HUES64 (cell line): ENCODE measurements at regions not wholly inside any gene's neighbourhood (a gene's known extent, or its start where the extent isn't known, plus 50 kb on each side); places are given as distances from the start of the nearest gene placed in this dataset.

Source experiments
- H3K27ac ChIP-seq: 2 replicates; pipeline ENCODE4 v1.7.0; 2013; ENCODE audit warnings: low read depth, low read length, inconsistent platforms
- H3K27me3 ChIP-seq: 2 replicates; pipeline ENCODE4 v1.6.1; 2013; ENCODE audit warnings: mild to moderate bottlenecking, low read length; ENCODE audit not compliant: insufficient read depth
- H3K36me3 ChIP-seq: 2 replicates; pipeline ENCODE4 v1.6.1; 2013; ENCODE audit warnings: mild to moderate bottlenecking, low read length; ENCODE audit not compliant: insufficient read depth
- H3K4me1 ChIP-seq: 2 replicates; pipeline ENCODE4 v1.6.1; 2013; ENCODE audit warnings: mild to moderate bottlenecking, low read length, moderate library complexity; ENCODE audit not compliant: insufficient read depth
- H3K4me3 ChIP-seq: 2 replicates; pipeline ENCODE4 v1.5.1; 2013; ENCODE audit warnings: mild to moderate bottlenecking, low read length, moderate library complexity
- H3K9ac ChIP-seq: 2 replicates; pipeline ENCODE4 v1.6.1; 2013; ENCODE audit warnings: mild to moderate bottlenecking, low read depth, low read length
- H3K9me3 ChIP-seq: 2 replicates; pipeline ENCODE4 v1.6.1; 2013; ENCODE audit warnings: low read depth, low read length; ENCODE audit not compliant: insufficient read depth
- WGBS: fragments of 150-250, 120-280 bp; methylation state at CpG from one replicate; pipeline ENCODE4 v1.1.7; 2013; ENCODE audit warnings: missing lambda C conversion rate; 5-methylcytosine and 5-hydroxymethylcytosine counted together

- no peak overlapping the region for H3K9ac ChIP-seq
- H3K27ac ChIP-seq = no peak overlapping the region
- H3K9me3 ChIP-seq = no peaks in the 10 kb centered on the region
- WGBS = 26% methylated on average over 10 of the region's 10 CpGs
- no peaks in the 10 kb centered on the region for H3K36me3 ChIP-seq
- no peak overlapping the region for H3K4me3 ChIP-seq
- H3K27me3 ChIP-seq = no peaks in the 10 kb centered on the region
- peaks cover 4% of the 10 kb centered on the region; the same call in 1 of the 2 replicates for H3K4me1 ChIP-seq
Observed at GRCh38 chr22:34105461-34106062, 185.3 kb upstream of the LARGE1 start.

GRCh38 chr22:34108168-34108567, 187.9 kb upstream of the LARGE1 start:
- H3K9me3 ChIP-seq = no peaks in the 10 kb centered on the region
- H3K36me3 ChIP-seq = no peaks in the 10 kb centered on the region
- peaks cover 4% of the 10 kb centered on the region; the same call in 1 of the 2 replicates for H3K4me1 ChIP-seq
- H3K9ac ChIP-seq = no peak overlapping the region
- no peak overlapping the region for H3K4me3 ChIP-seq
- 94% methylated on average over 3 of the region's 3 CpGs for WGBS
- no peaks in the 10 kb centered on the region for H3K27me3 ChIP-seq
- H3K27ac ChIP-seq = no peak overlapping the region

- Histone ChIP-seq H3K27ac (no peak overlapping the region), H3K9ac (no peak overlapping the region), H3K4me1 (no peaks in the 10 kb centered on the region), H3K4me3 (no peak overlapping the region), H3K27me3 (no peaks in the 10 kb centered on the region), H3K9me3 (no peaks in the 10 kb centered on the region), H3K36me3 (no peaks in the 10 kb centered on the region)
- WGBS = 20% methylated on average over 7 of the region's 7 CpGs
Observed at GRCh38 chr22:34111210-34111824, 191.0 kb upstream of the LARGE1 start.

GRCh38 chr22:34113381-34113780, 193.1 kb upstream of the LARGE1 start:
- 95% methylated on average over 6 of the region's 6 CpGs for WGBS
- H3K9ac ChIP-seq = no peak overlapping the region
- no peak overlapping the region for H3K27ac ChIP-seq
- no peaks in the 10 kb centered on the region for H3K27me3 ChIP-seq
- no peaks in the 10 kb centered on the region for H3K36me3 ChIP-seq
- no peaks in the 10 kb centered on the region for H3K4me1 ChIP-seq
- peaks cover 8% of the 10 kb centered on the region; the same call in 1 of the 2 replicates for H3K9me3 ChIP-seq
- H3K4me3 ChIP-seq = no peak overlapping the region

- WGBS = 84% methylated on average over 2 of the region's 2 CpGs
- Histone ChIP-seq H3K36me3 (no peaks in the 10 kb centered on the region), H3K4me3 (no peak overlapping the region)
Observed at GRCh38 chr22:34114406-34114805, 194.1 kb upstream of the LARGE1 start.

GRCh38 chr22:34115722-34116121, 195.4 kb upstream of the LARGE1 start:
- H3K27ac ChIP-seq = no peak overlapping the region
- WGBS = 94% methylated on average over 2 of the region's 2 CpGs

More at GRCh38 chr22:34114406-34114805, 194.1 kb upstream of the LARGE1 start:
- Histone ChIP-seq H3K27me3 (no peaks in the 10 kb centered on the region), H3K27ac (no peak overlapping the region), H3K4me1 (no peaks in the 10 kb centered on the region), H3K9me3 (peaks cover 8% of the 10 kb centered on the region; the same call in 1 of the 2 replicates), H3K9ac (no peak overlapping the region)

GRCh38 chr22:34116126-34116525, 195.8 kb upstream of the LARGE1 start:
- H3K27me3 ChIP-seq = no peaks in the 10 kb centered on the region
- H3K36me3 ChIP-seq = no peaks in the 10 kb centered on the region
- H3K4me3 ChIP-seq = no peak overlapping the region
- H3K4me1 ChIP-seq = no peaks in the 10 kb centered on the region
- no peak overlapping the region for H3K27ac ChIP-seq
- H3K9ac ChIP-seq = no peak overlapping the region
- peaks cover 8% of the 10 kb centered on the region; the same call in 1 of the 2 replicates for H3K9me3 ChIP-seq

More at GRCh38 chr22:34115722-34116121, 195.4 kb upstream of the LARGE1 start:
- H3K4me3 ChIP-seq = no peak overlapping the region
- no peaks in the 10 kb centered on the region for H3K36me3 ChIP-seq
- peaks cover 8% of the 10 kb centered on the region; the same call in 1 of the 2 replicates for H3K9me3 ChIP-seq
- no peaks in the 10 kb centered on the region for H3K4me1 ChIP-seq
- H3K27me3 ChIP-seq = no peaks in the 10 kb centered on the region
- H3K9ac ChIP-seq = no peak overlapping the region

- no peaks in the 10 kb centered on the region for H3K27me3 ChIP-seq
- no peak overlapping the region for H3K4me3 ChIP-seq
- H3K27ac ChIP-seq = no peak overlapping the region
- 93% methylated on average over 1 of the region's 1 CpG for WGBS
- H3K4me1 ChIP-seq = no peaks in the 10 kb centered on the region
- peaks cover 8% of the 10 kb centered on the region; the same call in 1 of the 2 replicates for H3K9me3 ChIP-seq
- no peak overlapping the region for H3K9ac ChIP-seq
- H3K36me3 ChIP-seq = no peaks in the 10 kb centered on the region
Observed at GRCh38 chr22:34122042-34122441, 201.8 kb upstream of the LARGE1 start.

- 97% methylated on average over 3 of the region's 4 CpGs for WGBS
- no peaks in the 10 kb centered on the region for H3K27me3 ChIP-seq
- no peaks in the 10 kb centered on the region for H3K4me1 ChIP-seq
Observed at GRCh38 chr22:34129691-34130486, 209.6 kb upstream of the LARGE1 start.

GRCh38 chr22:34135749-34136148, 215.5 kb upstream of the LARGE1 start:
- Histone ChIP-seq H3K4me1 (no peaks in the 10 kb centered on the region), H3K4me3 (no peak overlapping the region), H3K9ac (no peak overlapping the region), H3K36me3 (no peaks in the 10 kb centered on the region), H3K9me3 (no peaks in the 10 kb centered on the region), H3K27me3 (no peaks in the 10 kb centered on the region), H3K27ac (no peak overlapping the region)
- WGBS = 90% methylated on average over 7 of the region's 7 CpGs

More at GRCh38 chr22:34129691-34130486, 209.6 kb upstream of the LARGE1 start:
- Histone ChIP-seq H3K9ac (no peak overlapping the region), H3K36me3 (no peaks in the 10 kb centered on the region), H3K27ac (no peak overlapping the region), H3K9me3 (no peaks in the 10 kb centered on the region), H3K4me3 (no peak overlapping the region)

- peaks cover 6% of the 10 kb centered on the region for H3K9me3 ChIP-seq
Observed at GRCh38 chr22:34150023-34150422, 229.7 kb upstream of the LARGE1 start.

More at GRCh38 chr22:34150023-34150422, 229.7 kb upstream of the LARGE1 start:
- H3K9ac ChIP-seq = no peak overlapping the region
- no peak overlapping the region for H3K27ac ChIP-seq
- no peaks in the 10 kb centered on the region for H3K27me3 ChIP-seq
- H3K36me3 ChIP-seq = no peaks in the 10 kb centered on the region
- H3K4me1 ChIP-seq = peaks cover 5% of the 10 kb centered on the region
- no peak overlapping the region for H3K4me3 ChIP-seq
